H9 (cell line): ENCODE measurements at regions not wholly inside any gene's neighbourhood (a gene's known extent, or its start where the extent isn't known, plus 50 kb on each side); places are given as distances from the start of the nearest gene placed in this dataset.
"Not testable (repeated sequence)": the region's sequence is repeated elsewhere in the genome, so short reads cannot be mapped to it uniquely, and the experiment has no call there.

Source experiments
- DNase-seq: peaks from one replicate; pipeline ENCODE4 v3.0.0-alpha.2; 2017
- H2AFZ ChIP-seq: one replicate; pipeline ENCODE4 v1.6.1; 2013; ENCODE audit warnings: mild to moderate bottlenecking, low read length, control low read depth, moderate library complexity
- H2AK5ac ChIP-seq: 2 replicates; pipeline ENCODE4 v1.6.1; 2013; ENCODE audit warnings: low read length, control low read depth, mixed read lengths; ENCODE audit not compliant: insufficient read length
- H2BK120ac ChIP-seq: one replicate; pipeline ENCODE4 v1.6.1; 2013; ENCODE audit warnings: low read depth, mild to moderate bottlenecking, low read length, control low read depth, inconsistent platforms; ENCODE audit not compliant: poor library complexity, severe bottlenecking
- H2BK12ac ChIP-seq: 2 replicates; pipeline ENCODE4 v1.6.1; 2013; ENCODE audit warnings: low read length, control low read depth, mixed read lengths, low read depth; ENCODE audit not compliant: insufficient read length
- H2BK15ac ChIP-seq: 2 replicates; pipeline ENCODE4 v1.6.1; 2013; ENCODE audit warnings: low read depth, low read length, control low read depth
- H2BK20ac ChIP-seq: one replicate; pipeline ENCODE4 v1.6.1; 2013; ENCODE audit warnings: low read depth, mild to moderate bottlenecking, low read length, control low read depth, inconsistent platforms; ENCODE audit not compliant: poor library complexity, severe bottlenecking
- H2BK5ac ChIP-seq: 2 replicates; pipeline ENCODE4 v1.6.1; 2013; ENCODE audit warnings: low read length, control low read depth, mixed read lengths; ENCODE audit not compliant: insufficient read length
- H3K14ac ChIP-seq: 2 replicates; pipeline ENCODE4 v1.6.1; 2013; ENCODE audit warnings: low read length, control low read depth; ENCODE audit not compliant: insufficient read depth
- H3K18ac ChIP-seq: 2 replicates; pipeline ENCODE4 v1.6.1; 2013; ENCODE audit warnings: low read depth, mild to moderate bottlenecking, mixed read lengths, low read length, control low read depth; ENCODE audit not compliant: insufficient read length
- H3K23ac ChIP-seq: 2 replicates; pipeline ENCODE4 v1.6.1; 2013; ENCODE audit warnings: low read length, control low read depth, mixed read lengths, low read depth; ENCODE audit not compliant: insufficient read length
- H3K23me2 ChIP-seq: 2 replicates; pipeline ENCODE4 v1.6.1; 2013; ENCODE audit warnings: low read depth, mild to moderate bottlenecking, mixed read lengths, low read length, control low read depth; ENCODE audit not compliant: insufficient read length, poor library complexity, severe bottlenecking
- H3K27ac ChIP-seq: 2 replicates; pipeline ENCODE4 v1.5.1; 2013; ENCODE audit warnings: low read length, control low read depth, mixed read lengths, low read depth; ENCODE audit not compliant: insufficient read length
- H3K27me3 ChIP-seq: 2 replicates; pipeline ENCODE4 v1.6.1; 2013; ENCODE audit warnings: low read length, control low read depth, inconsistent platforms; ENCODE audit not compliant: insufficient read depth
- H3K4ac ChIP-seq: 2 replicates; pipeline ENCODE4 v1.6.1; 2013; ENCODE audit warnings: low read depth, mild to moderate bottlenecking, control low read depth, inconsistent platforms, low read length, moderate library complexity
- H3K4me1 ChIP-seq: 2 replicates; pipeline ENCODE4 v1.6.1; 2013; ENCODE audit warnings: low read length, control low read depth, inconsistent platforms; ENCODE audit not compliant: insufficient read depth
- H3K4me2 ChIP-seq: 2 replicates; pipeline ENCODE4 v1.6.1; 2013; ENCODE audit warnings: low read length, control low read depth, mixed read lengths; ENCODE audit not compliant: insufficient read length, insufficient read depth
- H3K56ac ChIP-seq: 2 replicates; pipeline ENCODE4 v1.6.1; 2013; ENCODE audit warnings: low read depth, mild to moderate bottlenecking, mixed read lengths, low read length, control low read depth; ENCODE audit not compliant: insufficient read length
- H3K79me1 ChIP-seq: 2 replicates; pipeline ENCODE4 v1.6.1; 2013; ENCODE audit warnings: low read depth, mild to moderate bottlenecking, moderate library complexity, low read length, control low read depth, inconsistent platforms; ENCODE audit not compliant: insufficient read depth, poor library complexity, severe bottlenecking
- H3K79me2 ChIP-seq: 2 replicates; pipeline ENCODE4 v1.6.1; 2013; ENCODE audit warnings: low read length, control low read depth, inconsistent platforms; ENCODE audit not compliant: insufficient read depth
- H3K9ac ChIP-seq: 2 replicates; pipeline ENCODE4 v1.6.1; 2013; ENCODE audit warnings: low read length, control low read depth, mixed read lengths; ENCODE audit not compliant: insufficient read length; ENCODE audit errors: extremely low read depth
- H3K9me3 ChIP-seq: one replicate; pipeline ENCODE4 v1.6.1; 2013; ENCODE audit warnings: low read depth, low read length, inconsistent platforms; ENCODE audit not compliant: control insufficient read depth
- H3T11ph ChIP-seq: one replicate; pipeline ENCODE4 v1.6.1; 2013; ENCODE audit warnings: mild to moderate bottlenecking, low read length, control low read depth, inconsistent platforms
- H4K20me1 ChIP-seq: one replicate; pipeline ENCODE4 v1.6.1; 2013; ENCODE audit not compliant: control insufficient read depth, insufficient read length, insufficient read depth
- H4K5ac ChIP-seq: 2 replicates; pipeline ENCODE4 v1.6.1; 2013; ENCODE audit warnings: low read depth, mild to moderate bottlenecking, mixed read lengths, low read length, control low read depth; ENCODE audit not compliant: insufficient read length
- H4K8ac ChIP-seq: replicated peaks from 2 replicates; pipeline ENCODE4 v1.6.1; 2013; ENCODE audit warnings: low read length, control low read depth, mixed read lengths, low read depth; ENCODE audit not compliant: insufficient read length
- H4K91ac ChIP-seq: 2 replicates; pipeline ENCODE4 v1.6.1; 2013; ENCODE audit warnings: low read depth, mild to moderate bottlenecking, moderate library complexity, mixed read lengths, low read length, control low read depth; ENCODE audit not compliant: insufficient read length
- H3K27ac Mint-ChIP-seq, 3 experiments: 2 replicates in 2 of 3; 3 replicates in 1 of 3; pipeline ENCODE4 v1.8.0; 2020 to 2021; ENCODE audit warnings: mixed read lengths in 3 of 3, mild to moderate bottlenecking in 1 of 3, moderate library complexity in 1 of 3
- H3K27me3 Mint-ChIP-seq: 2 replicates; pipeline ENCODE4 v1.8.0; 2021; ENCODE audit warnings: low read depth, mild to moderate bottlenecking, moderate library complexity, mixed read lengths
- H3K36me3 Mint-ChIP-seq, 3 experiments: 2 replicates in 2 of 3; 3 replicates in 1 of 3; pipeline ENCODE4 v1.8.0; 2020 to 2021; ENCODE audit warnings: low read depth in 3 of 3, mixed read lengths in 3 of 3; ENCODE audit not compliant: insufficient read depth in 1 of 3
- H3K4me1 Mint-ChIP-seq, 2 experiments: 2 replicates each; pipeline ENCODE4 v1.8.0; 2020; ENCODE audit warnings: mixed read lengths in 2 of 2
- H3K4me3 Mint-ChIP-seq, 2 experiments: 2 replicates in 1 of 2; 3 replicates in 1 of 2; pipeline ENCODE4 v1.8.0; 2020 to 2021; ENCODE audit warnings: mild to moderate bottlenecking in 2 of 2, mixed read lengths in 2 of 2, moderate library complexity in 1 of 2
- H3K9me3 Mint-ChIP-seq, 2 experiments: 2 replicates in 1 of 2; 3 replicates in 1 of 2; pipeline ENCODE4 v1.8.0; 2020; ENCODE audit warnings: mild to moderate bottlenecking in 2 of 2, mixed read lengths in 2 of 2, moderate library complexity in 1 of 2
- WGBS: extraction: QIAGEN DNeasy Blood & Tissue Kit; methylation state at CpG from one replicate; pipeline ENCODE4 v1.1.7; 2013; ENCODE audit warnings: missing lambda C conversion rate, low lambda C conversion rate, mixed read lengths; ENCODE audit not compliant: insufficient read length; ENCODE audit errors: extremely low coverage; 5-methylcytosine and 5-hydroxymethylcytosine counted together
- TF ChIP-seq, protein P1 (sequence below): fragments of 200-600 bp; sonication (generic); conservative IDR thresholded peaks from 3 replicates; pipeline ENCODE4 v1.8.0; 2021; ENCODE audit warnings: antibody characterized with exemption, mild to moderate bottlenecking

- Histone ChIP-seq H3K18ac (no peak overlapping the region), H3K4me1 (no peaks in the 10 kb centered on the region), H4K8ac (no peak overlapping the region), H3K4ac (no peak overlapping the region), H3K79me2 (no peaks in the 10 kb centered on the region), H2BK5ac (no peak overlapping the region), H3K56ac (no peak overlapping the region), H2BK12ac (no peak overlapping the region), H4K91ac (no peak overlapping the region), H3K27ac (no peak overlapping the region), H2AK5ac (no peak overlapping the region), H3K27me3 (no peaks in the 10 kb centered on the region), H3T11ph (no peak overlapping the region), H4K5ac (no peak overlapping the region), H3K79me1 (no peaks in the 10 kb centered on the region), H2BK120ac (no peak overlapping the region), H3K23me2 (no peaks in the 10 kb centered on the region), H3K23ac (no peak overlapping the region), H2BK20ac (no peak overlapping the region), H3K9ac (no peak overlapping the region), H2AFZ (no peak overlapping the region), H3K4me2 (no peak overlapping the region), H3K14ac (no peak overlapping the region), H4K20me1 (no peaks in the 10 kb centered on the region), H3K9me3 (no peaks in the 10 kb centered on the region), H2BK15ac (no peak overlapping the region)
- no CpG with 5 or more reads among the region's 1 CpG for WGBS
- Mint-ChIP-seq H3K27ac (no peak overlapping the region), H3K4me1 (no peaks in the 10 kb centered on the region), H3K9me3 (peaks cover 15 to 22% of the 10 kb centered on the region in 2 experiments), H3K36me3 (peaks cover 0 to 10% (median 5%) of the 10 kb centered on the region in 3 experiments; a peak in 4 of 7 replicates), H3K27me3 (peaks cover 6% of the 10 kb centered on the region), H3K4me3 (no peak overlapping the region)
- TF ChIP-seq, protein P1, sequence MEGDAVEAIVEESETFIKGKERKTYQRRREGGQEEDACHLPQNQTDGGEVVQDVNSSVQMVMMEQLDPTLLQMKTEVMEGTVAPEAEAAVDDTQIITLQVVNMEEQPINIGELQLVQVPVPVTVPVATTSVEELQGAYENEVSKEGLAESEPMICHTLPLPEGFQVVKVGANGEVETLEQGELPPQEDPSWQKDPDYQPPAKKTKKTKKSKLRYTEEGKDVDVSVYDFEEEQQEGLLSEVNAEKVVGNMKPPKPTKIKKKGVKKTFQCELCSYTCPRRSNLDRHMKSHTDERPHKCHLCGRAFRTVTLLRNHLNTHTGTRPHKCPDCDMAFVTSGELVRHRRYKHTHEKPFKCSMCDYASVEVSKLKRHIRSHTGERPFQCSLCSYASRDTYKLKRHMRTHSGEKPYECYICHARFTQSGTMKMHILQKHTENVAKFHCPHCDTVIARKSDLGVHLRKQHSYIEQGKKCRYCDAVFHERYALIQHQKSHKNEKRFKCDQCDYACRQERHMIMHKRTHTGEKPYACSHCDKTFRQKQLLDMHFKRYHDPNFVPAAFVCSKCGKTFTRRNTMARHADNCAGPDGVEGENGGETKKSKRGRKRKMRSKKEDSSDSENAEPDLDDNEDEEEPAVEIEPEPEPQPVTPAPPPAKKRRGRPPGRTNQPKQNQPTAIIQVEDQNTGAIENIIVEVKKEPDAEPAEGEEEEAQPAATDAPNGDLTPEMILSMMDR = no peak
- no peak for DNase-seq
Measured at GRCh38 chr5:71821029-71821428, 102.0 kb downstream of the CARTPT start.

GRCh38 chr5:71822065-71822464 is 103.0 kb downstream of the CARTPT start:
- H2AFZ ChIP-seq = not testable (repeated sequence)
- peaks cover 6 to 20% (median 15%) of the 10 kb centered on the region in 3 experiments for H3K36me3 Mint-ChIP-seq

More at GRCh38 chr5:71822065-71822464, 103.0 kb downstream of the CARTPT start:
- H3K27ac Mint-ChIP-seq, H3K27me3 Mint-ChIP-seq, H3K56ac ChIP-seq, H3K4me1 ChIP-seq, H4K20me1 ChIP-seq, H4K8ac ChIP-seq, H4K5ac ChIP-seq, H3K27me3 ChIP-seq, H2BK5ac ChIP-seq, H3K4me2 ChIP-seq, H2BK20ac ChIP-seq, H3K9me3 ChIP-seq, H3K27ac ChIP-seq, H3K79me1 ChIP-seq, H2BK120ac ChIP-seq, H3K4me3 Mint-ChIP-seq, H3K4ac ChIP-seq, H3K23ac ChIP-seq, H2BK15ac ChIP-seq, H2AK5ac ChIP-seq, H3K14ac ChIP-seq, H3K9ac ChIP-seq, H3K23me2 ChIP-seq, H2BK12ac ChIP-seq, H3K4me1 Mint-ChIP-seq, DNase-seq, H3K18ac ChIP-seq, H3T11ph ChIP-seq, H4K91ac ChIP-seq, H3K79me2 ChIP-seq: not testable (repeated sequence)
- H3K9me3 Mint-ChIP-seq = peaks cover 26 to 31% of the 10 kb centered on the region in 2 experiments
